ENCODE measurements at regions not wholly inside any gene's neighbourhood (a gene's known extent, or its start where the extent isn't known, plus 50 kb on each side); places are given as distances from the start of the nearest gene placed in this dataset.

GRCh38 chr18:78731016-78731397, 248.6 kb upstream of the SALL3 start:
- TF ChIP-seq, protein P1, sequence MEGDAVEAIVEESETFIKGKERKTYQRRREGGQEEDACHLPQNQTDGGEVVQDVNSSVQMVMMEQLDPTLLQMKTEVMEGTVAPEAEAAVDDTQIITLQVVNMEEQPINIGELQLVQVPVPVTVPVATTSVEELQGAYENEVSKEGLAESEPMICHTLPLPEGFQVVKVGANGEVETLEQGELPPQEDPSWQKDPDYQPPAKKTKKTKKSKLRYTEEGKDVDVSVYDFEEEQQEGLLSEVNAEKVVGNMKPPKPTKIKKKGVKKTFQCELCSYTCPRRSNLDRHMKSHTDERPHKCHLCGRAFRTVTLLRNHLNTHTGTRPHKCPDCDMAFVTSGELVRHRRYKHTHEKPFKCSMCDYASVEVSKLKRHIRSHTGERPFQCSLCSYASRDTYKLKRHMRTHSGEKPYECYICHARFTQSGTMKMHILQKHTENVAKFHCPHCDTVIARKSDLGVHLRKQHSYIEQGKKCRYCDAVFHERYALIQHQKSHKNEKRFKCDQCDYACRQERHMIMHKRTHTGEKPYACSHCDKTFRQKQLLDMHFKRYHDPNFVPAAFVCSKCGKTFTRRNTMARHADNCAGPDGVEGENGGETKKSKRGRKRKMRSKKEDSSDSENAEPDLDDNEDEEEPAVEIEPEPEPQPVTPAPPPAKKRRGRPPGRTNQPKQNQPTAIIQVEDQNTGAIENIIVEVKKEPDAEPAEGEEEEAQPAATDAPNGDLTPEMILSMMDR (conservative IDR thresholded peaks at IDR 0.05; ENCODE audit: low read depth, low read length), result no peak
- no peak overlapping the region for H3K4me3 ChIP-seq (ENCODE audit: low read depth, low read length)

DNA sequence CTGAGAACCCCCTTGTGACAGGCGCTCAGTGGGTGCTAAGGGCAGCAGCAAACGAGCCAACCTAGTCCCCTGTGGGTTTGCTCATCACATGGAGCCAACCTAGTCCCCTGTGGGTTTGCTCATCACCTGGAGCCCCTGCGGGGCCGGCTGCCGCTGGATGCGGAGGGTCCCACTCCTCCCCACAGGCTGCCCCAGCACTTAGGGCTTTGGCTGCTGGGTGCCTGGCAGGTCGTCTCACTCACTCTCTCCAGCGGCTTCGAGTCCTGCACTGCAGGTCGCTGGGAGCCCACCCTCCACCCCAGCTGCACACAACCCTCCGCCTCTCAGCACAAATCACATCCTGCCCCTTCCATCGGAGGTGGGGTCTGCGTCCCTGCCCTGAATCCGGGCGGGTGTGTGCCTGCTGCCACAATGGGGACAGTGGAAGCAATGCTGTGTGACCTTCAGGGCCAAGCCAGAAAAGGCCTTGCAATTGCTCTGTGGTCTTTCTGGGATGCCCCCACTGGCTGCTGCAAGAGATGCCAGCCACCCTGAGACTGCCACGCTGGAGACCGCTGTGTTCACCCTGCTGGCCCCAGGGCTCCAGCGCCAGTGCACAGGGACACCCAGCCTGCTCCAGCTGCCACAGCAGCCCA, 248.1 kb upstream of the SALL3 start:
- TF ChIP-seq, protein P1 (conservative IDR thresholded peaks at IDR 0.05; ENCODE audit: low read depth, low read length), result no peak
- H3K4me3 ChIP-seq (ENCODE audit: low read depth, low read length), result no peak overlapping the region
- no peak for DNase-seq (ENCODE audit: low read depth)

More at GRCh38 chr18:78731016-78731397, 248.6 kb upstream of the SALL3 start:
- no peak for DNase-seq (ENCODE audit: low read depth)

- TF ChIP-seq, protein P1 (conservative IDR thresholded peaks at IDR 0.05; ENCODE audit: low read depth, low read length), result no peak
- H3K4me3 ChIP-seq (ENCODE audit: low read depth, low read length), result no peak overlapping the region
- no peak for DNase-seq (ENCODE audit: low read depth)
These were observed 247.1 kb upstream of the SALL3 start for GRCh38 chr18:78732273-78733210.

DNA sequence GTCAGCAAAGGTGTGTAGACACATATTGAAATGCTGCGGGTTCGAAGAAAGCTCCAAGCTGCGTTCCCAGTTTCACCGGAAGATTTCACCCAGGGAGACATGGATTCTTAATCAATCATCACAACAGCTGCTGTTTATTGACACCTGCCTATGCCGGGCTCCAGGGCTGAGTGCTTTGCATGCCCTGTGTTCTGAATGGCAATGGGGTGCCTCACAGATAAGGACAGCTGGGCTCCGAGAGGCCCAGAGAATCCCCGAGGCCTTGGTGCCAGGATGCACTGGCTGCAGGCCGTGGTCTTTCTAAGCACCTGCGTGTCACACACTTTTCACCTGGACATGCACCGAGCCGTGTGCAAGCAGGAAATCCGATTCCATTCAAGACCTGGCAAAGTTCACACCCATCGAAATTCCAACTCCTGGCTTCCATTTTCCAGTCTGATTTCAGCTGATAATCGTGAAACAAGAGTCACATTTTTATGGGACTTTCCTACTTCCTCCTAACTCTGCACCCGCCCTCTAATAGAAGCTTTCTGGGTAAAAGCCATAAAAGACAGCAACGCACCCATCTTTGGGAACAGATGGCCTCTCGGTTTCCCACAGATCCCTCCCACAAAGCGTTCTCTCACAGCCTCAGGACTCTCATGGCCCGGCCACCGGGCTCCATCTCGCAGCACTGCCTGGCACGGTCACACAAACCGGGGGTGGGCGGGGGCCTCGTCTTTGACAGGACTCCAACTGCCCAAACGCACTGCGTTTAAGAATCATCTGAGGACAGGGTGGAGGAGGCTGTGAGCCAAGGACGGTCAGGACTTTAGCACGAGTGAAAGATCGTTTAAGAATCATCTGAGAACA, 245.6 kb upstream of the SALL3 start:
- H3K4me3 ChIP-seq (ENCODE audit: low read depth, low read length), result no peak overlapping the region
- TF ChIP-seq, protein P1 (conservative IDR thresholded peaks at IDR 0.05; ENCODE audit: low read depth, low read length), result no peak

DNA sequence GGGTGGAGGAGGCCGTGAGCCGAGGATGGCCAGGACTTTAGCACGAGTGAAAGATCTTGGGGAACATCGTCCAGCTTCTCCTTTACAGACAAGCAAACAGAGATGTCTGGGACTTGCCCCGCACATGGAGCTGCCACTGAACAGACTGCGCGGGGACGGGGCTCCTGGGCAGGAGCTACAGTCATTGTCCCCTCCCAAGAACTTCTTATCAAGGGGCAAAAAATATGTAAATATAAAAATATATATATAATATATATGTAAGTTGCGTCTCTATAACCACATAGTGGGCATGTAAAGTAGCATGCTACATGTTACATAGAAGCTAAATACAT, 245.0 kb upstream of the SALL3 start:
- no peak overlapping the region for H3K4me3 ChIP-seq (ENCODE audit: low read depth, low read length)
- no peak for DNase-seq (ENCODE audit: low read depth)
- TF ChIP-seq, protein P1 (conservative IDR thresholded peaks at IDR 0.05; ENCODE audit: low read depth, low read length), result no peak

More for the DNA sequence above, 245.6 kb upstream of the SALL3 start:
- DNase-seq (ENCODE audit: low read depth), result no peak

DNA sequence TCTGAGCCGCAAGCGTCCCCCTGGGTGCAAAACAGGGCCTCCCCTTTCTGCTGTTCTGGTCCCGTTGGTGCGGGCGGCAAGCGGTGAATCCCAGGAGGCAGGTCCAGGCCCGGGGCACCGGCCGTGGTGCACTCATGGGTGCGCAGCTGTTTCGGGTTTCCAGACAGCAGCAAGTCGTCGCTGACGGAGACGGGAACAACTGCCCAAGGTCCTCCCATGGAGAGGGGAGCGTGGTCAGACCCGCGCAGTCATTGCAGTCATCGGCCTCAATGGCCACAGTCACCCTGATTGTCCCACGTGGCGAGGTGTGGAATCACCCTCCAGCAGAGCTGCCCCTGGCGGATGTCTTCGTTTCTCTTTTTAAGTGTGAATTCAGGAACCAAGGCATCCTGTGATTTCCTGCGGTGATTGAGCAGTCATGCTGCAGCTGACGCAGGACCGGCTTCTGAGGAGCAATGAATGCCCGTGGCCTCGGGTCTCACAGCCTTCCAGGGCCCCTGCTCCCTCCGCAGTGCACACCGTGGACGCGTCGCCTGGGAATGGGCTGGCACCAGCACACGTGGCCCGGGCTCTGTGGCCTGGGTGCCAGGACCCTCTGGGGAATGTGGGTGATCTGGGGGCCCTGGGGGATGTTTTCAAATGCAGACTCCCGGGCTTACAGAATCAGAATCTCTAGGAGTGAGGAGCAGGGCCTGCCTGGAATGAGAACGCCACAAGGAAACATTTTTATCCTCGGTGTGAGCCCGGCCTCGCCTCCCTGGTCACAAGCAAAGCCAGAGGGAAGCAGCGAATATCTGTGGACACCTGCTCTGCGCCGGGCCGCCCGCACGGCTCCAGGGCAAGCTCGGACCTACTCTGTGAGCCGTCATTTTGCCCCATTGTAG, 244.2 kb upstream of the SALL3 start:
- TF ChIP-seq, protein P1 (conservative IDR thresholded peaks at IDR 0.05; ENCODE audit: low read depth, low read length), result no peak
- no peak for DNase-seq (ENCODE audit: low read depth)

More for the DNA sequence above, 244.2 kb upstream of the SALL3 start:
- H3K4me3 ChIP-seq (ENCODE audit: low read depth, low read length), result no peak overlapping the region
